RWPE2 (cell line): ENCODE measurements at regions not wholly inside any gene's neighbourhood (a gene's known extent, or its start where the extent isn't known, plus 50 kb on each side); places are given as distances from the start of the nearest gene placed in this dataset.

ENCODE experiments used
- ATAC-seq: fragments of 200-7000 bp; cut with Tn5 transposase; 3 replicates; pipeline ENCODE4 v1.9.1; 2021; ENCODE audit warnings: low read depth
- DNase-seq: peaks from one replicate; pipeline ENCODE4 v3.0.0-alpha.2; 2020; ENCODE audit warnings: low spot score
- H3K27ac ChIP-seq: fragments of 450-650 bp; 2 replicates; pipeline ENCODE4 v1.5.1; 2017; ENCODE audit warnings: mild to moderate bottlenecking; ENCODE audit not compliant: poor library complexity, severe bottlenecking
- H3K27me3 ChIP-seq: fragments of 250-450 bp; sonication (Bioruptor Pico); 2 replicates; pipeline ENCODE4 v1.5.1; 2021; ENCODE audit warnings: mild to moderate bottlenecking, moderate library complexity; ENCODE audit not compliant: insufficient read depth, poor library complexity, severe bottlenecking
- H3K36me3 ChIP-seq: fragments of 250-450 bp; sonication (Bioruptor Pico); 2 replicates; pipeline ENCODE4 v1.5.1; 2020; ENCODE audit warnings: low read depth, mild to moderate bottlenecking, moderate library complexity
- H3K4me1 ChIP-seq: fragments of 250-450 bp; sonication (Bioruptor Pico); 2 replicates; pipeline ENCODE4 v1.5.1; 2021; ENCODE audit warnings: mild to moderate bottlenecking, moderate library complexity; ENCODE audit not compliant: insufficient read depth, poor library complexity, severe bottlenecking
- H3K4me3 ChIP-seq: fragments of 250-450 bp; sonication (Bioruptor Pico); 2 replicates; pipeline ENCODE4 v1.5.1; 2021; ENCODE audit warnings: mild to moderate bottlenecking, moderate library complexity; ENCODE audit not compliant: severe bottlenecking
- H3K9me3 ChIP-seq: fragments of 250-450 bp; sonication (Bioruptor Pico); 2 replicates; pipeline ENCODE4 v1.5.1; 2021; ENCODE audit warnings: mild to moderate bottlenecking, moderate library complexity; ENCODE audit not compliant: severe bottlenecking
- CTCF ChIP-seq: fragments of 450-650 bp; IDR thresholded peaks from one replicate; pipeline ENCODE4 v1.5.1; 2017; ENCODE audit warnings: mild to moderate bottlenecking, moderate library complexity; ENCODE audit not compliant: poor library complexity, severe bottlenecking

GRCh38 chr7:123401295-123401694 lies 133.1 kb downstream of the IQUB start:
- no peak for DNase-seq
- H3K4me1 ChIP-seq = no peaks in the 10 kb centered on the region
- no peak overlapping the region for H3K27ac ChIP-seq
- 0 out of 3 replicates have a peak, but pooled peaks have one; percentile 49 for ATAC-seq
- H3K4me3 ChIP-seq = no peak overlapping the region
- peaks cover 2% of the 10 kb centered on the region for H3K9me3 ChIP-seq
- no peaks in the 10 kb centered on the region for H3K36me3 ChIP-seq
- no peaks in the 10 kb centered on the region for H3K27me3 ChIP-seq
- TF ChIP-seq CTCF = no peak

- no peaks in the 10 kb centered on the region for H3K4me1 ChIP-seq
- no peak for DNase-seq
Measured at GRCh38 chr7:123400196-123400595, 134.2 kb downstream of the IQUB start.

GRCh38 chr7:123398921-123399320 lies 135.5 kb downstream of the IQUB start:
- ATAC-seq (no peak), DNase-seq (no peak)
- Histone ChIP-seq H3K36me3 (no peaks in the 10 kb centered on the region), H3K4me1 (no peaks in the 10 kb centered on the region), H3K27me3 (no peaks in the 10 kb centered on the region), H3K9me3 (no peaks in the 10 kb centered on the region), H3K27ac (no peak overlapping the region), H3K4me3 (no peak overlapping the region)
- no peak for TF ChIP-seq CTCF

More at GRCh38 chr7:123400196-123400595, 134.2 kb downstream of the IQUB start:
- no peak overlapping the region for H3K4me3 ChIP-seq
- ATAC-seq = no peak
- no peaks in the 10 kb centered on the region for H3K27me3 ChIP-seq
- H3K9me3 ChIP-seq = peaks cover 2% of the 10 kb centered on the region
- no peaks in the 10 kb centered on the region for H3K36me3 ChIP-seq
- no peak for TF ChIP-seq CTCF
- H3K27ac ChIP-seq = no peak overlapping the region

- H3K27me3 ChIP-seq = no peaks in the 10 kb centered on the region
- H3K27ac ChIP-seq = no peak overlapping the region
- H3K4me1 ChIP-seq = no peaks in the 10 kb centered on the region
- no peak overlapping the region for H3K4me3 ChIP-seq
- DNase-seq (no peak), ATAC-seq (no peak)
- no peaks in the 10 kb centered on the region for H3K9me3 ChIP-seq
- no peak for TF ChIP-seq CTCF
- no peaks in the 10 kb centered on the region for H3K36me3 ChIP-seq
Measured at GRCh38 chr7:123397746-123398338, 136.6 kb downstream of the IQUB start.

GRCh38 chr7:123393623-123394022 lies 140.8 kb downstream of the IQUB start:
- DNase-seq (no peak), ATAC-seq (no peak; the same call in 2 of the 3 replicates)

More at GRCh38 chr7:123393623-123394022, 140.8 kb downstream of the IQUB start:
- Histone ChIP-seq H3K27ac (no peak overlapping the region), H3K4me3 (no peak overlapping the region), H3K9me3 (no peaks in the 10 kb centered on the region), H3K36me3 (no peaks in the 10 kb centered on the region), H3K4me1 (no peaks in the 10 kb centered on the region), H3K27me3 (no peaks in the 10 kb centered on the region)
- no peak for TF ChIP-seq CTCF
